HTR-8/SVneo (cell line): ENCODE measurements at regions not wholly inside any gene's neighbourhood (a gene's known extent, or its start where the extent isn't known, plus 50 kb on each side); places are given as distances from the start of the nearest gene placed in this dataset.
"Not testable (repeated sequence)": the region's sequence is repeated elsewhere in the genome, so short reads cannot be mapped to it uniquely, and the experiment has no call there.

ENCODE experiments used
- DNase-seq: peaks from one replicate; pipeline ENCODE4 v3.0.0; 2011; ENCODE audit warnings: low spot score, mixed read lengths; ENCODE audit not compliant: insufficient read length
- FAIRE-seq: peaks from 2 replicates; lab custom pipeline; 2011; peaks lifted over from hg19 to GRCh38; lab: Jason Lieb, UNC

DNA sequence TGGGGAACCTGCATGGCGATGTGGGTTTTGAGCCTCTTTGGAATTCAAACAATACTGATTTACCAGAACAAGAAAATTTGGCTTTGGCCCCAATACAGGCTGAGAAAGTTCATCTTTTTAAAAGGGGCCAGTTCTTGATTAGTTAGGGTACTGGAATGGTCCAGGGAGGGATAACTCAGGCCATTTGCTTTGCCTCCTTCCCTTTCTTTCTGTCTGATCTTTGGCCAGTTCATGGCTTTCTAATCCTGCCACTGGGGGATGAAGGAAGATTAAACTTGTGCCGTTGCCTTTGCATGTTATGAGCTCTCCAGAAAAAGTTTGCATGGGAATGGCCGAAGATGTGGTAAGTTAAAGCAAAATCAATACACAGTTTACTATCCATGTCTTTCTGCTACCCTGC, 78.4 kb downstream of the ADAMTS15 start:
- DNase-seq (no peak), FAIRE-seq (no peak)

DNA sequence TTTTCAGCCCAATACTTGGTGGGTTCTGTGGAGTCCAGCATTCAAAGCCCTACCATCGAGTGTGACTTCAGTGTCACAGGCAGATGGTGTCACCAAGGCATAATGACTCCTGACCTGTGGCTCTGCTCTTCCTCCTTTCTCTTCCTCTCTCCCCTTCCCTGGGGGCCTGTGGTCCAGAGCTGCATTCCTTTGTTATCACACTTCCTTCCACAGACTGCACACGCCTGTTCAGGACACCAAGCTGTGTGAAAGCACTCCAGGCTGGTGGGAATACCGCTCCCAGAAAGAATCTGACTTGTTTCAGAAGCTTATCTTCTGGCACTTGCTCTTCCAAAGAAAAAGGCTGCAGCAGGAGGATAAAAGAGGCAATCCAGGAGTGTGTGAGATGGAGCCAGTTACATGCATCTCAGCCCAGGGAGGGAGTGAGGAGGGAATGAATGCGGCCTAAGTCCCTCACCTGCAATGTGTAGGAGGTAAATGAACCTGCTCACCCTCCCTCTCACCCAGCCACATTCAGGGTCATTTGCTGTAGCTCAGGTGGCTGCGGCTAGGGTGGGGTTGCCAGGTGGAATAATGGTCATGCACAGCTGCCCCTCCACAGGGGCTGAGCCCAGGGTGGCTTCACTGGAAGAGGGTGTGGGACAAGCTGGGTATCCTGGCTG, 79.3 kb downstream of the ADAMTS15 start:
- no peak for DNase-seq
- FAIRE-seq, result no peak

DNA sequence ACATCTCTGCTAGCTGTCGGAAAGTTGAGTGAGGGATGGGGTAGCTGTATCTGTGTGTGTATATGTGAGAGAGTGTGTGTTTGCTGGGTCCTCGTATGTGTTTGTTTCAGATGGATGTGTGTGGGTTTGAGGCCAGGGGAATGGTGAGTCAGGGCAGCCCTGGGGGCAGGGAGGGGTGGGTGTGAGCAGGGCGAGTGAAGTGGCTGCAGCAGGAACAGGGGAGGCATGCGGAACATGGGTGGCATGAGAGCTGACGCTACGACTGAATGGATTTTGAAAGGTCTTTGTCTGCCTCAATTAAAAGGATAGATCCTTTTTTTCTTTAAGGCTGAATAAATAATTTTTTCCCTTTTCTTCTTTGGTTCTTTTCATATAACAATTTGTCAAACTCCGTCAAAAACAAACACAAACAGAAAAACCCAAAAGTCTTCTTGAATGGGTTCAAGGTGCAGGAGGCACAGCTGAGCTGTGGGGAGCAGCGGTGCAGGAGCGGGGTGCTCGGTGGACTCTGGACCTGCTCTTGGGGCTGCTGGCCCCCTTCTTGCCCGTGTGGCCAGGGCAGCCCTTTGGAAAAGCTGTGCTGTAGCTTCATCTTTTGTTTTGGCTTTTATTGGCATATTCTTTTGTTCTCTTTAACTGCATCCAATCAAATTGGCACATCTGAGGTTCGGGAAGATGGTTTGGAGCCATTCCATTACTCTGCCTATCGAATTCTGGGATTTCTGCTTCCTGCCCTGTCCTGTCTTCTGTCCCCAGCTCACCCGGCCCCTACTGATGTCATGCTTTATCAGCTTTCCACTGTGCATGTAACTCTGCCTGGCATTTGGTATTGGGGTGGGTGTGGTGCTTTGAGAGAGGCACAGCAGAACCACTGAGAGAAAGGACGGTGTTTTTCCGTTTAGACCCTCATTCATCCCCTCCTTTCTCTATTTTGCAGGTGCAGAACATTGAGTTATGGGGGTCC, 80.1 kb downstream of the ADAMTS15 start:
- DNase-seq, result no peak
- FAIRE-seq, result no peak

DNA sequence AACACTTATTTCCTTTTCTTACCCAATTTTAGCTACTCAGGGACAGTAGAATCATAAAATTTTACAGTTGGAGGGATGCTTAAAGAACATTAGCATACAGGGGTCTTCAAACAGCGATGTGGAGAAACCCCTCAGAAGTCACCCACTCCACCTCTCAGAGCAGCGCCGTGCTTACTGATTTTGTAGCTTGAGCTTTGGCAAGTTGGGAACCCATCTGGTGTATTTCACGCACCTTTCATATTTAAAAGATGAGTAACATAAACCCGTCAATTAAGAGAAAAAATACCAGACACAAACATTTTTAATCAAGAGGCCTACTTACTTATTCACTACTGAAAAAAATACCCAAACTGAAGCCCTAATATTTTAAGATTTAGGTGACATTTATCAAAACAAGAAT, 80.9 kb downstream of the ADAMTS15 start:
- DNase-seq (no peak), FAIRE-seq (no peak)

DNA sequence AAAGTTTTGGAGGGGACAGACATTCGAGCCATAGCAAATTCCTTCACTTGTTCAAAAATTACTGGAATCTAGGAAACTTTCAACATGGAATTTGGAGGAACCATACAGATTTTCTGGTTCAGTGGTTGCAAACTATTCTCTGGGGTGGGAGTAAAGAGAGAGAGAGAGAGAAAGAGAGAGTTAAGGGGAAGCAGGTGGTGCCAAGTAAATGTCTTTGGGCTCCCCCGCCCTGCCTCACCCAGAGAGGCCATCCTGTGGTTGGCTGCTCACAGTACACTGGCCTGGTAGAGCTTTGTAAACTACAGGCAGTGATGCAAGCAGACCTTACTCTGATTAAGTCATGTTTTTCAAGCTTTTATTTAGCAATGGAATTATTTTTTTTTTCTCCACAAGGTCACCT, 82.6 kb downstream of the ADAMTS15 start:
- FAIRE-seq (no peak), DNase-seq (no peak)

DNA sequence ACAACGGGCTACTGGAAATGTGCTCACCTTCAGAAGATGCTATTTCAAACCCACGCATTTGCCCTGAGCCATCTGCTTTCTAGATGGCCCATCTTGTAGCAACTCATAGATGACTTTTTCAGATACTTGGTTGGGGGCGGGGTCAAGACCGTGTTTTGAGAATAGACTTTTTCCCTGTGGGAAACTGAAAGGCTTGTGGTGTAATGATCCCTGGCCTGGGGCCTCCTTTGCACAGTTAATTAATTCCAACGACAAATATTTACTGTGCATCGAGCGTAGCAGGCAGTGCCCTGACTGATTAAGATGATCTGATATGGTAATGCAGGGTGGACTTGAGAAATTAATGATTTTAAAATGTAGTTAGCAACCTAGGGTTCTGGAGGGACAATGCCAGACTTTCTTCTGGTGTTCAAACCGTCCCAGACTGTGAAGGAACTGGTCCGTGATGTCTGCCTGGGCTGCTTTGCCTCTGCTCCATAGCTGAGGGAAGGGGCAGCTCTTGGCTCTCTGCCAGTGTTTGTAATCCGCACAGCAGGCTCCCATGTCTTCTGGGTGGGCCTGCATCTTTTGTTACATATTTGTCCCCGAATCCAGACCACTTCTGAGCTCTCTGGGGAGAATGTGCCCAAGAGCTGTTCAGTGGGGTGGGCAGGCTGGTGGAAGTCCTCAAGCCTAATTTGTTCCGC, 84.8 kb downstream of the ADAMTS15 start:
- FAIRE-seq (no peak), DNase-seq (no peak)

DNA sequence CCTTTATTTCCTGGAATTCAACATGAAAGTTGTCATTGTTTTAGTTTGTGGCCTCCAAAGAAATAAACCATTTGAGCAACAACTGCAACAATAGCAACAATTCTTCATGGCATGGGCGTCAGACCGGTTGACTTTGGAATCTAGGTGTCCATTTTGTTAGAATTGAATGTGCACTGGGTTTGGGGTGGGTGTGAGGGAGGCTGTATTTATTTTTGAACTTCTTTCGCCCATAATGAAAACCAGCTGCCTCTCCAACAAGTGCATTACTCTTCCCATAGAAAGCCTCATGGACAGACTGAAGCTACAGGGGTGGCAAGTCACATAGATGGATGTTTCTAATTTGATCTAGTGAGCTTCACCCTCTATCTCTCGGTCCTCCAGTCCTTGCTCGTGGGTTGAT, 85.4 kb downstream of the ADAMTS15 start:
- FAIRE-seq, result no peak

DNA sequence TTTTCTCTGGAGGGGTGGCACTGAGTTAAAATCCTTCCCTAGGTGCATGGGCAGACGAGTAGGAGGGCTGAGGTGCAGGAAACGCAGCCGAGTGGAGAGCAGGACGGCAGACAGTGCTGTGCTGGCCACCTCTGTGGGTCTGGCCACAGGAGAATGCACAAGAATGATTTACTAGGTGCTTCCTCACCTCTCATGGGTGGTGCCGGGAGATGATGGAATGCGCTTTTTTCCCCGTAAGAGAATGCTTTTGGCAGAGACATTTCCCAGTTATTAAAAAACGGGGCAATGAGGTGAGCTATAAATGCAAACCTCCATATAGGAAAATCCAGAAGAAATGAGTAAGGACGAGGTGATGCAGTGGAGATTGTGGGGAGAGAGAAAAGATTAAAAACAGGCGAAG, 86.1 kb downstream of the ADAMTS15 start:
- no peak for FAIRE-seq
- no peak for DNase-seq

More for the DNA sequence above, 85.4 kb downstream of the ADAMTS15 start:
- DNase-seq, result no peak

DNA sequence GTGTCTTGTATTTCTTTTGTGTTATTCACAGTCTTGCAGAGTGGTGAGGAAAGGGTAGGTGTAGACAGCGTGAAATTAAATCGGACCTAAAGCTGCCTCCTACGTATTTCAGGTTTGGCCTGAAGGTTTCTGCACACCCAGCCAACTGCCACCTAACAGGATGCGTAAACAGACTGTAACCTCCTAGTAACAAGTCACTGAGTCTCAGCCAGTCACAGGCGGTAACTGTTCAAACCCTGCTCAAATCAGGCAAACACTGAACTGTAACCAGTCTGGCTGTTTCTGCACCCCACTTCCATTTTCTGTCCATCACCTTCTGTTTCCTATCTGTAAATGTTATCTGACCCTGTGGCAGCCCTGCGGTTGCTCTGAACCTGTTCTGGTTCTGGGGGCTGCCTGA, 87.1 kb downstream of the ADAMTS15 start:
- DNase-seq (no peak), FAIRE-seq (no peak)

DNA sequence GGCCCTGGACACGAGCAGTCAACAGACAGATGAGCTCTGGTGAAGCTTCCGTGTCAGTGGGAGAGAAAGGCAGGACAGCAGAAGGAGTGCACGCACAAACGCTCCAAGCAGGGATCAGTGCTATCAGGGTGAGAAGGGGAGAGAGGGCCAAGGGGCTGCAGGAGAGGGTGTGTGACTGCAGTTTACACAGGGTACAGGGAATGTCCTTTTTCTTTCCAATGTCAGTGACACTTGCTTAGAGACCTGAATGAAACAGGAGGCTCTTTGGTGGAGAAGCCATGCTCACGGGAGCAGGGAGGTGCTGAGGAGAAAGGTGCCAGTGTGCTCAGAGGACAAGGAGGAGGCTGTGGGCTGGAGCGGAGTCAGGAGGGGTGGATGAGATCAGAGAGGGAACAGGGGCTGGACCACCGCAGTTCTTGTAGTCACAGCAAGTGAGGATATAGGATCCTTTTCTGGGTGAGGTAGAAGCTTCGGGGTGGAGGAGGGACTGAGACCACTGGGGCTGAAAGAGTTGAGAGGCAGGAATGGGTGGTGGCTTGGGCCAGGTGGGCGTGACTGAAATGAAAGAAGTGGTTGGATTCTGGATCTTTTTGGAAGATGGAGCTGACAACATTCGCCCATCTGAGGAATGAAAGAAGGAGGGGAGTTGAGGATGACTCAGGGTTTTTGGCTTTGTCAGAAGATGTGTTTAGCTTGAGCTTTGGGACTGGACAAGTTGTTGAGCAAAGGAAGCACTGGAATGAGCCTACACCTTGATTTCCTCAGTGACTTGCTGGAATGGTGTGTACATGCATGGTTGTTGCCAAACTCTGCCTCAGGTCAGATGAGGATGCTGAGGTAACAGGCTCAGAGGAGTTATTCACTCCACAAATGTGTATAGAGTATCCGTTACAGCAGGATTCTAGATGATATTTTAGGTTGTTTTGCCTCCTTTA, 87.9 kb downstream of the ADAMTS15 start:
- FAIRE-seq (no peak), DNase-seq (no peak)

DNA sequence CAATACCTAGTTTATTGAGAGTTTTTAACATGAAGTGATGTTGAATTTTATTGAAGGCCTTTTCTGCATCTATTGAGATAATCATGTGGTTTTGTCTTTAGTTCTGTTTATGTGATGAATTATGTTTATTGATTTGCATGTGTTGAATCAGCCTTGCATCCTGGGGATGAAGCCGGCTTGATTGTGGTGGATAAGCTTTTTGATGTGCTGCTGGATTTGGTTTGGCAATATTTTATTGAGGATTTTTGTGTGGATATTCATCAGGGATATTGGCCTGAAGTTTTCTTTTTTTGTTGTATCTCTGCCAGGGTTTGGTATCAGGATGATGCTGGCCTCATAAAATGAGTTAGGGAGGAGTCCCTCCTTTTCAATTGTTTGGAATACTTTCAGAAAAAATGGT, 91.2 kb downstream of the ADAMTS15 start:
- DNase-seq, FAIRE-seq: not testable (repeated sequence)

DNA sequence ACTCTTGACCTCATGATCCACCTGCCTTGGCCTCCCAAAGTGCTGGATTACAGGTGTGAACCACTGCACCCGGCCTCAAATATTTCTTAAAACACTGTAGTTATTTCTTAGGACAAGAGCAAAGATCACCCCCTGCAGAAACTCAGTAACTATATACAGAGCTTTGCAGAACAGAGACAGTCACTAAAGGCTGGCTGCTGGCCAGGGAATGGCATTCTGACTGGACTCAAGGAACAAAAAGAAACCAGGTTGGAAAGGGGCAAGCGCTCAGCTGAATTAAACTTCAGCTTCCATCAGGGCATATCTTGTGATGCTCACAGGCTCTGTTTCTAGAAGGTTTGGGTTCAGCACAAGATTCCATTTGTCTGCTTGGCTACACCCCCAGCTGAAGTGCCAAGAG, 95.8 kb downstream of the ADAMTS15 start:
- DNase-seq (no peak), FAIRE-seq (no peak)

DNA sequence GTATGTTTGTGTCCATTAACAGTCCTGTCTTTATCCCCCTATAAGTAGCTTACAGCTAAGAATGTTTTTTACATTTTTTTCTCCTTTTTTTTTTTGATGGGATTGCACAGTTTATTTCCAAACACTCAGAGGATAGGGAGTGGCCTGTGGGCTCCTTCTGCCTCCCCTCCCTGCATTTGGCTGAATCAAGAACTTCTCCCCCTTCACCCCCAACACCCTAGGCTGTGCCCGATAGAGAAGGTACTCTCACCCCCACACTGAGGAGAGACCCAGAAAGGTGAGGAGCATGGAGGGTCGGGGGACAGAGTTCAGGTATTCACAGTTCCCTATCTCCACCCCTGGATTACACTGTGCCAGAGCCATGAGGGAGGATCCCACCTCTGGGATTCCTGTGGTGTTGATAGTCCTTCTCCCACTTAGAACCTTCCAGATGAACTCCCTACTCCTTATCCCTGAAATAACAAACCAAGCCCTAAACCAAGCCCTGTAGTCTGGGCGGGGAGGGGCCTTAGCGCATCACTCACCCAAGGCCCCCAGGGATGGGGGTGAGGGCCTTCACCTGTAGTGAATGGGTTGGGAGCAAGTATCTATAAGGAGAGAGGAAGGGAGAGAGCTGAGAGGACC, 97.1 kb downstream of the ADAMTS15 start:
- no peak for FAIRE-seq
- DNase-seq, result no peak

DNA sequence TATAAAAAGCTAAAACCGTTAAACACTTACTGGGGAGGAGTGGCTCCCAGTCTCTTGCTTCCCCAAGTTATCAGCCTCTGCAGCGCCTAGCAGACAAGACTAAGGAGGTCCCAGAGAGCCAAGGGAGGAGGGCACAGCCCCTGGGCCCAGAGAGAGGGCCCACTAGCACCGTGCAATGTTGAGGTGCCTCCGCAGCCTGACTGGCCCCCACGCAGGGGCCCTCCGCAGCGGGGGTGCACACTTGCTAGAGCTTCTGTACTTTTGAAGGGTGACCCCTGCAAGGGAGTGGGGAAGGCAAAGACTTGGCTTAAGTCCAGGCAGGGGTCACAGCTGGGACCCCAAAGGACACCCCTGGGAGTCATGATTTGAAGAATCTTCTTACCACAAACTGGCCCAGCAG, 98.0 kb downstream of the ADAMTS15 start:
- DNase-seq, result no peak
- FAIRE-seq, result no peak

DNA sequence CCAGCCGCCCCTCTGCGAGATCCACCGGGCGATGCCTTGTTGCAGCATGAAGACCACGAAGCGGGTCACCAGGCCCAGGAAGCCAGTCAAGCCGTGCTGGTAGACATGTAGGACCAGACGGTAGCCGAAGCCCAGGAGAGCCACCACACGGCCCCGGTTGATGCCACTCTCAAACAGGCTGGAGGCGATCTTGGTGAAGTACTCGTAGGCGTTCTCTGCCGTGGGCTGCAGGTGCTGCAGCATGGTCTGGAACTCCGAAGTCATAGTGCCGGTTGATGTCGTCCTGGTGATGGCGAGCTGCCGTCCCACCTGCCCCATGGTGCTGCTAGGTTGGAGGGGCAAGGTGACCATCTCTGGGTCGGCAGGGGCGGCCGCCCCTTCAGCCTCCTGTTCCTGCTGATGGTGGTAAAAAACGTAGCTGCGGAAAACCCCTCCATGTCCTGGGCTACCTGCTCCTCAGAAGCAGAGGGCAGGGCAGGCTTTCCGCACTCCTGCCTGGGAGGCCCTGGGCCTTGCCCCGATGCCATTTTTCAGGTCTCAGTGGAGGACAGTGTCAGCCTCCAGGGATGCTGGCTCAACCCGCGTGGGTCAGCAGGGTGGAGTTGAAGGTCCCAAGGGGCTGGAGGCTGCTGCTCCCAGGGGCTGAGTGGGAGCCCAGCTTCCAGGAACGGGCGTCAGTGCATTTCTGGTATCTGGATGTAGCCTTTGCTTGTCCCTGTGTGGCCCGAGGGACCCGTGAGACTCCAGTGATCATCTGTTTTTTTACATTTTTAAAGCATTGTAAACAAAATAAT, 98.7 kb downstream of the ADAMTS15 start:
- no peak for FAIRE-seq
- no peak for DNase-seq

DNA sequence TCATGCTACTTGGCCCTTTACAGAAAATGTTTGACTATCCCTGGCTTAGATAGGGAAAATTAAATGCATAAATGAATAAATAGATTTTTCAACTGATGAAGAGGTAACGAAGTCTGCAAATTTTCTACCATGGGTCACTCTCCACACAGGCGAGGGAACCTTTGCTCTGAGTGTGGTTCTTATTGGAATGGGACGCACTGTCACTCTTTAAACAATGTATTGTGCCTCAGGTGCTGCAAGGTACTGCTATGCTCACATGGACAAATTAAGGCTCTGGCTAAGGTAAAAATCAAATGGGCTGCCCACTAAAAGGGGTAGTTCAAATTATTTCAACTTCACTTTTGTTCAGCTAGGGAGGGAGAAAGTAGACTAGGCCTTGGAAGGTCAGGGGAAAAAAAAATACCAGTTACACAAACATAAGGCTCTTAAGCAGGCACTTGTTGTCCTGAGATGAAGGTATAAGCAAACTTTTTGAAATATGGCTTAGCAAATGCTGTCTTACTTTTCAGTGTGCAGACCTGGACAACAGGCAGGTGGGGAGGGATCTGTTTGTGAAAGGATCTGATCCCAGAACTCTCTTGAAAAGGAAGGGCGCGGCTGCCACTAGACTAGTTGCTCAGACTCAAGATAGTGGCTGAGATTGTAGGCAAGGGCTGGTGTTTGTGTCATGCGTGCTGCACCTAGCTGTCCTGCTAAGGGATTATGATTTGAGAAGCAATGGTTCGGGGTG, 99.5 kb downstream of the ADAMTS15 start:
- DNase-seq, result no peak
- no peak for FAIRE-seq

DNA sequence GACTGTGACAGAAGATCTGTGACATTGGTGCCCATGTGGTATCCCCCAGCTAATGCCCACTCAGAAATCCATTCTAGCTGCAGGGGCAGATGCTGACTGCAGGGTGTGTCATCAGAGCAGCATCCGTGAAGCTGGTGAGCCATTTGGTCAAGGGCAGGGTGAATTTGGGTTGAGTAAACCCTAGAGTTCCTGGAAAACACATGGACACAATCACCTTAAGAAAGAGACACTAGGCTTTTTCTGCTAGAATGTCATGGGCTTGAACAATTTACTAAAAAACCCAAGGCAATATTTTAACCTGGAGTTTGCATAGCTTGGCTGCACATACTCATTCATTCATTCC, 100.0 kb downstream of the ADAMTS15 start:
- no peak for DNase-seq
- FAIRE-seq, result no peak

DNA sequence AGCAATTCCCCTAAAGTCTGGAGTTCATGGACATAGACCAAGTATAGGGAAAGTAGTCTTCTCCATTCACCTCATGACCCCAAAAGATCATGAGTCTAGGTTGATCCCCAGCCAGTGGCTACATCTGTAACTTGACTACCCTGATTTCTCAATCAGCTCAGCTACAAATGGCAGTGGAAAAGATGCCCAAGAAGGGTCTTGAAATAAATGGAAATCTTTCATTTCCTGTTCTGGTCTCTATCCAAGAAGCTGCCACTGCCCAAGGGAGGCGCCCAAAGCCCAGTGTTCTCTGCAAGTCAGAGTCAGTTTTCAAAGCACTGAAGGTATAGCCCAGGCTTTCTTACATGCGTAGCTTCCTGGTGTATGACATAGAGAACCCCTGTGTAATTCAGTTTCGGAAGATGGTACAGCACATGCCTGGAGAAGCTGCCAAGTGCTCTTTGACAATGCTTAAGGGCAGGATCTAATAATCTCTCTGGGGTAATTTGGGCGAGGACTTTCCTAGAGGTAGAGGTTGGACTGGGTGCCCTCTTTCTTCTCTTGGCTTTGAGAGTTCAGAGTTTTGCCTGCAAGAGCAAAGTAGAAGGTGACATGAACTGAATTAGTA, 101.1 kb downstream of the ADAMTS15 start:
- FAIRE-seq (no peak), DNase-seq (no peak)
